HG02759 (cell line): ENCODE measurements at regions not wholly inside any gene's neighbourhood (a gene's known extent, or its start where the extent isn't known, plus 50 kb on each side); places are given as distances from the start of the nearest gene placed in this dataset.
"Not testable (repeated sequence)": the region's sequence is repeated elsewhere in the genome, so short reads cannot be mapped to it uniquely, and the experiment has no call there.

Source experiments
- ATAC-seq: cut with Tn5 transposase; IDR thresholded peaks from one replicate; pipeline ENCODE4 v1.9.1; 2021; ENCODE audit warnings: mild to moderate bottlenecking, moderate library complexity; ENCODE audit not compliant: unreplicated experiment

DNA sequence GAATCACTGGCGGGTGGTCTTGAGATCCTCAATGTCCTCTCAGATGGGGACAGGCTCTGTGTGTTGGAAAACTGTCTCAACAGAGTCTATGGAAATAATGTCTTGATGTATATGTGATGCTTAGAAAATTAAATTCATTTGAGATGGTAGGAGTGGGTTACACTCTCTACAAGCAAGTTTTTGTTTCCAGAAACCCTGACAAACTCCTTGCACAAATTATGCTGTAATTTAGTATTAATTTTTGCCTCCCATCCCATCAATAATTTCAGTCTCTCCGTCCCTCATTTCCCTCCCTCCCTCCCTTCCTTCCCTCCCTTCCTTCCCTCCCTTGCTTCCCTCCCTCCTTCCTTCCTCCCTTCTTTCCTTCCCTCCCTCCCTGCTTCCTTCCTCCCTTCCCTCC, 488.0 kb upstream of the C16orf82 start:
- no peak for ATAC-seq

DNA sequence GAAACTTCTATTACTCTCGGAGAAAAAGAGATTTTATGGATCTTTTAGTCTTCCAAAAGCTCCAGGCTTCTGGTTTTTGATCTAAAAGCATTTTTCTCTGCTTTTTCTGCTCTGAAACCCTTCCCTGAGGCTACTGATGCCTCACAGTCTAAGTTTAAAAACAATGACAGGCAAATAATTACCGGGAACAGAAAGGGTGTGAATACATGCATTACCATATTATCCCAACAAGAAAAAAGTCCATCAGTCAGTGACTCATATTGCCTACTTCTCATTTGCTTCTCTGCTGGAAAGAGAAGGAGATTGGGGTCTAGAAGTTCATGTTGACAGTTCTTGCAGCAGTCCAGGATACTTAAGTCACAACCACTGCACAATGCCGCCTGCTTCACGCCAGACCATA, 482.9 kb upstream of the C16orf82 start:
- ATAC-seq, result no peak

GRCh38 chr16:26593700-26594099, 473.0 kb upstream of the C16orf82 start:
- ATAC-seq, result no peak

DNA sequence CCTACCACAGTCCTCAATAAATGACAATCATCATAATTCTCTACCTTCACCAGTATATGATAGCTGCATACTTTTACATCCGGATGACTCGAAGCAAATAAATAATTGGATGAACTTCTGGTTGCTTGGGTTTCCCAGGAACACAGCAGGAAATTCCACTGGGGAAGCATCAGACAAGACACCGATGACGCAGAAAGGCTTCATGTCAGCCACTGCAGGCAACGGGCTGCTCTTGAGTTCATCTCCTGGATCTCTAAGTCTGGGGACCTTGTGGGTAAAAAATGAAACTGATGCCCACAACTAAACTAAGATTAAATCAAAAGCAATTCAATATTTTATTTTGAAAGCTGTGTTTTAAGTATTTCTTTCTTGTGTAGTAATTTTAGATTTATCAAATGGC, 472.1 kb upstream of the C16orf82 start:
- no peak for ATAC-seq

- no peak for ATAC-seq
Observed at GRCh38 chr16:26595199-26595598, 471.5 kb upstream of the C16orf82 start.

DNA sequence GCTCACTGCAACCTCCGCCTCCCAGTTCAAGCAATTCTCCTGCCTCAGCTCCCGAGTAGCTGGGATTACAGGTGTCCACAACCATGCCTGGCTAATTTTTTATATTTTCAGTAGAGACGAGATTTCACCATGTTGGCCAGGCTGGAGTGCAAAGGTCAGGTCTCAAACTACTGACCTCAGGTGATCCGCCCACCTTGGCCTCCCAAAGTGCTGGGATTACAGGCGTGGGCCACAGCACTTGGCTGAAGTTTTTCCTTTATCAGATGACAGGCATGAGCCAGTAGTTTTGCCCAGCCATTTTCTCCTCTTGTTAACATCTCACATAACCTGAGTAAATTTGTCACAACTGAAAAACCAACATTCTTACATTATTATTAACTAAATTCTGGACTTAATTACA, 470.7 kb upstream of the C16orf82 start:
- ATAC-seq, result not testable (repeated sequence)

DNA sequence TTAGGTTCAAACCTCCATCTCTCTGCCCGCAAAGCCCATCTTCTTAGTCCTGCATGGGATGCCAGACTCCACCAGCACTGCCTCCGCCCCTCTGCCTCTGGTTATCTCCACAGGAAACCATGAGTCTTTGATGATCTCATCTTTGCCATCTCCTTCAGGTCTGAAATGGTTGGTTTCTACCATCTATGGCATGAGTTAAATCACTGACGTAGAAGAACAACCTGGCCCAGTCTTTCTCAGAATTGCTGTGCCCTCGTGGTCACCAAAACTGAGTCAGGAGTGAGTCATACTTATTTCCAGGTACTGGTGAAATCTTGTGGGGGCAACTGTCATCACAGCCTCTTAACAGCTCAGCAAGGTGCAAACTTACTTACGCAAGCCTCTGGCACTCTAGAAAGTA, 468.7 kb upstream of the C16orf82 start:
- ATAC-seq, result no peak

DNA sequence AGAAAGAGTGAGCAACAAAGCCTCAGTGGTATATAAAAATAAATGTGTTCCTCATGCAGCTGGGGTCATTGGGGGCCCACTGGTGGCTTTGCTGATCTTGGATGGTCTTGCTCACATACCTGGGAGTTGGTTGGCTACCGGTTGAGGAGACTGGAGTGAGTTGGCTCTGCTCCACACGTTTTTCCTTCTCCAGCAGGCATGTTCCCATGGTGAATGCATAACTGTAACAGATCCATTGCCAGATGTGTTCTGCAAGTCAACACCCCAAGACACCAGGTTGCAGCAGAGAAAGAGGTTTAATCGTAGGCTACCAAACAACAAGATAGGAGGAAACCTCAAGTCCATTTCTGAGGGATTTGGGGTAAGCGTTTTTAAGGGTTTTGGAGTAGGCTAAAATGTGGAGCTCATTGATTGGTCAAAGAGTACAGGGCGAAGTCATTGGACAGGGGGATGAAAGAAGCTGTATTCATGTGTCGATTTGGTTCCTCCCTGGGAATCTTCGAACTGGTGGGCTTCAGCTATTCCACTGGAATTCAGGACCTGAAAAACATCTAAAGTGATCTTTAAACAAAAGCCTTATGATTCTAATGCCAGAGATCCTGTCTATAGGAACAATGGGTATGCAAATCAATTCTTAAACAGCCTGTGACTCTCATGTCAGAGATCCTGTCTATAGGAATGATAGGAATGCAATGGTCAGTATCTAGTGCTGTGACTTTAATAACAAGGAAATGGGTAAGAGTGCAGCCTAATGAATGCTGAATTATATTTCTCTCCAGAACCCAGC, 467.5 kb upstream of the C16orf82 start:
- ATAC-seq, result no peak

DNA sequence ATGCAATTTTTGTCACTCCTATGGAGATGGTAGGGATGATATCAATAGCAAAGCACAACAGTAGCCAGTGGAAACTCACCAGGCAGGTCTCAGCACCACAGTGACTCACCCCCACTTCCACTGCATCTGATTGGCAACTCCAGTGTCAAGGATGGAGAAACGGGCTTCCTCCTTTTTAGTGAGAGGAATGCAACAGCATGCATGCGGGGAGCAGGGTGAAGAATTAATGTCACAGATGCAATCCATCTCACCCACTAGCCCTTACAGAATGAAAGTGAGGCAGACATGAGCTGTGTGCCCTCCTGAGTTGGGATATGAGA, 467.0 kb upstream of the C16orf82 start:
- ATAC-seq, result no peak

DNA sequence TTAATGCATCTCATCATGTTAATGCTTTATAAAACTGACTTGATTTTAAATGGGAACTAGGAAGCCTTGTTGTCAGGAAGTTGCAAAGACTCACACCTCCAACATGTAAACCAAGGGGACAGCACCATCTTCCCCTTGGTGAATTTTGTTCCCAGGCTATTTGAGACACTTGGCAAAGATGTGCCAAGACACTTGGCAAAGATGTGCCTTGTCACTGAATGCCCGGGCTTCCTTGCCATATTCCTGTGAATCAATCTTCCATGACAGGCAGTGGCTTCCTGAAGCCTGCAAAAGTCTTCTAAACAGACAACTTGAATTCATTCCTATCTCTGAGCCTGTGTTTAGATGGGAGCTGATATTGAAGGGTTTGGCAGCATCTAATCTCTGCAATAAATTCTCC, 465.4 kb upstream of the C16orf82 start:
- no peak for ATAC-seq

GRCh38 chr16:26605626-26606271, 461.0 kb upstream of the C16orf82 start:
- no peak for ATAC-seq

- ATAC-seq, result no peak
Observed at GRCh38 chr16:26606381-26607150, 460.2 kb upstream of the C16orf82 start.

DNA sequence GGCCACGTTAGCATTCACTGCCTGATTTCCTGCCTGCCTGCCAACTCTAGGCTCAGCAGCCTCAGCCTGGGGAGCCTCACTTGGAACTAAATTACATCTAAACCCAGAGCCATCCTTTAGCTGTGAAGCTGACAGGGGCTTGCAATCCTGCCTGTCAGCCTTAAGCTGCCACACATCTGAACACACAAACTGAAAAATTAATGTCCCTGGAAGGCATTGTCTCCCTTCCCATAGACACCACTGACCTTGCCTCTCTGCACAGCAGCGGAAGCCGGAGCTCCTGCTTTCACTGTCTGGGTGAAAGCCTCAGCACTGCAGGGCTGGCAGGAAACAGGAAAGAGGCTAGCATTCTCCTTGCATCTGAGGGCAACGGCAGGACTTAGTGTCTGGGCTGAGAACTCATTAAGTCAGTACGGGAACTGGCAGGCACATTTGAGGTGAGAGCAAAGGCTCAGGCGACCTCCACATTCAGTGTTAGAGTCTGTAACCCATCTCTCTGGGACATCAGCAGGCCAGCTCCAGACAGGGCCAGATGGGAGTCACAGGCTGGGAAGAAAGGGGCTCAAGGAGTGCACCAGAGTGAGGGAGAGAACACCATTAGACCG, 452.4 kb upstream of the C16orf82 start:
- no peak for ATAC-seq

DNA sequence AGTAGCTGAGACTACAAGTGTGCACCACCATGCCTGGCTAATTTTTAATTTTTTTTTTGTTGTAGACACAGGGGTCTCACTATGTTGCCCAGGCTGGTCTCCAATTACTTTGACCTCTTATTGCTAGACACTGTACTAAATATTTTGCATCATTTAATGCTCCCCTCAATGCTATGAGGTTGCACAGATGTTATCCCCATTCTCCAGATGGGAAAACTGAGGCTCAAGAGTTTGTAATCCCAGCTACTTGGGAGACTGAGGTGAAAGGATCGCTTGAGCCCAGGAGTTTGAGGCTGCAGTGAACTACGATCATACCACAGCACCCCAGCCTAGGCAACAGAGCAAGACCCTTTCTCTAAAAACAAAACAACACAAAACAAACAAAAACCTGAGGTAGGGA, 443.3 kb upstream of the C16orf82 start:
- no peak for ATAC-seq

- ATAC-seq, result no peak
Observed at GRCh38 chr16:26627958-26628357, 438.8 kb upstream of the C16orf82 start.

GRCh38 chr16:26631365-26631764, 435.4 kb upstream of the C16orf82 start:
- not testable (repeated sequence) for ATAC-seq

GRCh38 chr16:26642047-26642664, 424.6 kb upstream of the C16orf82 start:
- ATAC-seq, result no peak

DNA sequence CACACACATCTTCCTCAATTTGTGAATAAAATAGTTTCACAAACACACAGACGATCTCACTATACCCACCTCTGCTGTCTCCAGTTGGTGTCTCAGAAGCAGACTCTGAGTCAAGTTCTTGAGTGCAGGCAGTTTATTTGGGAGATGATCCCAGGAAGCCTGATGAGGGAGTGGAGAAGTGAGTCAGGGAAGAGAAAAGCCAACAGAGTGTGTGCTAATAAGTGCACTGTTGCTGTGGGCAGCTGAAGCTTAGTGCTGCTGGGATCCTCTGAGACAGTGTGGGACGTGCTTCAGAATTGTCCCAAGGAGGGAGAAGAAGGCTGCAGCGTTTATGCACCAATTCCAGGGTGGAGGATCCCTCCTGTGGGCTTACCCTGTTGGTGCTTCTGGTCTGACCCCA, 423.2 kb upstream of the C16orf82 start:
- ATAC-seq, result no peak

GRCh38 chr16:26644912-26645543, 421.7 kb upstream of the C16orf82 start:
- no peak for ATAC-seq

- ATAC-seq, result no peak
Observed at GRCh38 chr16:26645614-26646013, 421.1 kb upstream of the C16orf82 start.

- no peak for ATAC-seq
Observed at GRCh38 chr16:26647870-26648269, 418.9 kb upstream of the C16orf82 start.
